ENCODE measurements at regions not wholly inside any gene's neighbourhood (a gene's known extent, or its start where the extent isn't known, plus 50 kb on each side); places are given as distances from the start of the nearest gene placed in this dataset.
"Not testable (repeated sequence)": the region's sequence is repeated elsewhere in the genome, so short reads cannot be mapped to it uniquely, and the experiment has no call there.

DNA sequence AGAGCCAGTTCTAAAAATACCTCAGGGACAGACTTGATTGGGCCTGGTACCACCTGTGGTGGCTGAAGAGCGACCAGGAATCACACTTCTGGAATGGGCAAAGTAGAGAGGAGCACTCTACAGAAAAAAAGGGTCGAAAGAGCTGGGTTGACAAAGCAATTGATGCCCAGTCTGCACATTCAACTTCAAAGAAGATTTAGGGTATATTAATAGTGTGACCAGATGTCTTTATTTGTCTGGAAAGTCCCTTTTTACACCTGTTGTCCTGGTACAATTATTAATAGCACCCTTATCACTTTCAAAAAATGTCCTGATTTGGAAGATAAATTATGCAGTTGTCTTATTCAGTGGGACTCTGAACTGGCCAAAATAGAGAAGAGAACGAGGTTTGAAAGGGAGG, 137.5 kb downstream of the DYRK2 start:
- intact Hi-C loops (cut with micrococcal nuclease), result no loop called here
- Mint-ChIP-seq H3K27ac (no peak overlapping the region), H3K27me3 (ENCODE audit: low read depth) (no peaks in the 10 kb centered on the region), H3K9me3 (peaks cover 2% of the 10 kb centered on the region), H3K36me3 (ENCODE audit: low read depth) (no peaks in the 10 kb centered on the region), H3K4me1 (ENCODE audit: low read depth) (peaks cover 34% of the 10 kb centered on the region), H3K4me3 (no peak overlapping the region)
- CTCF ChIA-PET, result no interaction called here
- no peak for DNase-seq

GRCh38 chr12:67788118-67788517, 139.6 kb downstream of the DYRK2 start:
- H3K27ac Mint-ChIP-seq, result no peak overlapping the region
- intact Hi-C loops (cut with micrococcal nuclease), result no loop called here
- H3K27me3 Mint-ChIP-seq (ENCODE audit: low read depth), result no peaks in the 10 kb centered on the region
- H3K36me3 Mint-ChIP-seq (ENCODE audit: low read depth), result no peaks in the 10 kb centered on the region
- CTCF ChIA-PET, result interaction anchor here (0.5 to 1.4 kb wide), 2 partner anchors 12 to 81 kb away, joined by 3 to 6 read pairs; no protein-coding TSS in a partner anchor
- H3K4me3 Mint-ChIP-seq, result no peak overlapping the region
- no peak for DNase-seq
- H3K9me3 Mint-ChIP-seq, result peaks cover 10% of the 10 kb centered on the region
- H3K4me1 Mint-ChIP-seq (ENCODE audit: low read depth), result peaks cover 28% of the 10 kb centered on the region

GRCh38 chr12:67789266-67789665, 140.7 kb downstream of the DYRK2 start:
- Mint-ChIP-seq H3K4me3 (no peak overlapping the region), H3K27me3 (ENCODE audit: low read depth) (no peaks in the 10 kb centered on the region), H3K27ac (no peak overlapping the region), H3K9me3 (peaks cover 10% of the 10 kb centered on the region), H3K36me3 (ENCODE audit: low read depth) (no peaks in the 10 kb centered on the region), H3K4me1 (ENCODE audit: low read depth) (peaks cover 18% of the 10 kb centered on the region)
- DNase-seq, result no peak
- intact Hi-C loops (cut with micrococcal nuclease), result no loop called here
- CTCF ChIA-PET, result no interaction called here

- Mint-ChIP-seq H3K4me3 (no peak overlapping the region), H3K4me1 (ENCODE audit: low read depth) (peaks cover 6% of the 10 kb centered on the region), H3K27ac (no peak overlapping the region), H3K27me3 (ENCODE audit: low read depth) (no peaks in the 10 kb centered on the region), H3K36me3 (ENCODE audit: low read depth) (no peaks in the 10 kb centered on the region), H3K9me3 (peaks cover 10% of the 10 kb centered on the region)
- no peak for DNase-seq
- CTCF ChIA-PET, result interaction anchor here (0.6 kb wide), 1 partner anchor 1483 kb away, joined by 3 read pairs; no protein-coding TSS in a partner anchor
- intact Hi-C loops (cut with micrococcal nuclease), result no loop called here
Observed at GRCh38 chr12:67790660-67791059, 142.1 kb downstream of the DYRK2 start.

- DNase-seq; H3K27ac Mint-ChIP-seq; CTCF ChIA-PET; intact Hi-C loops (cut with micrococcal nuclease); H3K4me1 Mint-ChIP-seq (ENCODE audit: low read depth); H3K36me3 Mint-ChIP-seq (ENCODE audit: low read depth); H3K4me3 Mint-ChIP-seq; H3K27me3 Mint-ChIP-seq (ENCODE audit: low read depth): not testable (repeated sequence)
- peaks cover 10% of the 10 kb centered on the region for H3K9me3 Mint-ChIP-seq
Observed at GRCh38 chr12:67791362-67791761, 142.8 kb downstream of the DYRK2 start.

- H3K36me3 Mint-ChIP-seq (ENCODE audit: low read depth), result no peaks in the 10 kb centered on the region
- peaks cover 2% of the 10 kb centered on the region for H3K27me3 Mint-ChIP-seq (ENCODE audit: low read depth)
- H3K27ac Mint-ChIP-seq, result no peak overlapping the region
- intact Hi-C loops (cut with micrococcal nuclease), result no loop called here
- DNase-seq, result no peak
- peaks cover 10% of the 10 kb centered on the region for H3K9me3 Mint-ChIP-seq
- H3K4me3 Mint-ChIP-seq, result no peak overlapping the region
- H3K4me1 Mint-ChIP-seq (ENCODE audit: low read depth), result peaks cover 4% of the 10 kb centered on the region
- CTCF ChIA-PET, result interaction anchor here (0.6 to 1.3 kb wide), 2 partner anchors 10 to 92 kb away, joined by 3 read pairs; no protein-coding TSS in a partner anchor
Observed at GRCh38 chr12:67792185-67792584, 143.6 kb downstream of the DYRK2 start.

DNA sequence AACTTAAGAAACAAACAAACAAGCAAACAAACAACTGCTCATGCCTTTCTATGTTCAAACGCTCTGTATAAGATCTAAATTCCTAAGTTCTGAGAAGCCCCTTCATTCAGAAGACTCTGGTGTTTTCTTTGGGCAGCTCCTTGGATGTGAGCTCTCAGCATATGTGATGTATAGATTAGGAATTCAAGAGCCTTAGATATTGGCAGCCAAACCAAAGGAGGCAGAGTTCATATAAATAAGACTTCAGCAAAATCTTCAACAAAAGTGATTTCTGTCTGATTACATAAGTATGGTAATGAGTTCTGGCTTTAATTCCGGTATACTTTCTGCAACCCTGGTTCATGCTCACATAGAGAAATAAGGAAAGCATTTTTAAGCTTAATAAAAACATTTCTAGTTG, 145.6 kb downstream of the DYRK2 start:
- Mint-ChIP-seq H3K9me3 (peaks cover 10% of the 10 kb centered on the region), H3K4me3 (no peak overlapping the region), H3K36me3 (ENCODE audit: low read depth) (no peaks in the 10 kb centered on the region), H3K27ac (no peak overlapping the region), H3K4me1 (ENCODE audit: low read depth) (peaks cover 6% of the 10 kb centered on the region), H3K27me3 (ENCODE audit: low read depth) (peaks cover 2% of the 10 kb centered on the region)
- no peak for DNase-seq
- CTCF ChIA-PET, result no interaction called here
- intact Hi-C loops (cut with micrococcal nuclease), result no loop called here

DNA sequence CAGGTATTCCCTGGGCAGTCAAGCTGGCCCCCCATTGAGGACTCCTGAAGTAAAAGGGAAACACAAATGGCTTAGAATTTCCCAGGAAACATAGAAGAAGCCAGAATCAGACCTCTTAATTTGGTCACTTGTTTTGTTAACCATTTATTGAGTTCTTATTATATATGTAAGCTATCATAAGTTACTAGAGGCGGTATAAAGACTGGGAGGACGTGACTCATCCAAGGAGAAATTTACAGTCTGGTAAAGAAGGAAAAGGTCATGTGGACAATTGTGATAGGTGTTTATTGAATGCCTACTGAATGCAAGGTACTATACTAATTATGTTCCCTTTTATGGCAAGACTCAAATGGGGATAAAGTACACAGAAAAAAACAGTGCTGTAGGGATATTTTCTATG, 146.7 kb downstream of the DYRK2 start:
- no peak for DNase-seq
- Mint-ChIP-seq H3K9me3 (peaks cover 10% of the 10 kb centered on the region), H3K4me3 (no peak overlapping the region), H3K4me1 (ENCODE audit: low read depth) (peaks cover 7% of the 10 kb centered on the region), H3K27ac (no peak overlapping the region), H3K27me3 (ENCODE audit: low read depth) (peaks cover 2% of the 10 kb centered on the region), H3K36me3 (ENCODE audit: low read depth) (no peaks in the 10 kb centered on the region)
- intact Hi-C loops (cut with micrococcal nuclease), result no loop called here
- CTCF ChIA-PET, result interaction anchor here (1.1 to 1.2 kb wide), 2 partner anchors 35 to 148 kb away, joined by 3 to 4 read pairs; no protein-coding TSS in a partner anchor

GRCh38 chr12:67797185-67797741, 148.7 kb downstream of the DYRK2 start:
- intact Hi-C loops (cut with micrococcal nuclease), result no loop called here
- Mint-ChIP-seq H3K36me3 (ENCODE audit: low read depth) (no peaks in the 10 kb centered on the region), H3K4me1 (ENCODE audit: low read depth) (peaks cover 7% of the 10 kb centered on the region), H3K9me3 (no peaks in the 10 kb centered on the region), H3K4me3 (no peak overlapping the region), H3K27me3 (ENCODE audit: low read depth) (peaks cover 2% of the 10 kb centered on the region), H3K27ac (no peak overlapping the region)
- CTCF ChIA-PET, result no interaction called here
- no peak for DNase-seq

DNA sequence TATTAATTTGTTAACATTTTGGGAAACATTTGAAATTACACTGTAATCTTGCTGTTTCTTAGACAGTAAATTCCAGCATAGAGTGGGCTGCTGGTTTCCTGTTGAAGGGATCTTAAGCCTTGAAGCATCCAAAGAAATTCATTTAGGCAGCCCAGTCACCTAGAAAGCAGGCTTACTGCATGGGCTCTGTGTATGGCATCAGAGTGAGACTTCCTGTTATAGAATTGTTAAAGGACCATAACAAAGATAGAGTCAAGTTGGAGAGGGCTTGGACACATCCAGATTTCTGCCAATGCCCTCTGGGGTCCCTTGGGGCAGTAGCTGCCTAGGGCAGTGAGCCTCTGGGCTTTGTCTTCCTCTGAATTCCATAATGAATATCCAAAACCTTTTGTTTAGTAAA, 149.2 kb downstream of the DYRK2 start:
- CTCF ChIA-PET, result no interaction called here
- Mint-ChIP-seq H3K4me1 (ENCODE audit: low read depth) (peaks cover 9% of the 10 kb centered on the region), H3K27me3 (ENCODE audit: low read depth) (peaks cover 2% of the 10 kb centered on the region), H3K4me3 (no peak overlapping the region), H3K36me3 (ENCODE audit: low read depth) (no peaks in the 10 kb centered on the region), H3K27ac (no peak overlapping the region), H3K9me3 (no peaks in the 10 kb centered on the region)
- no peak for DNase-seq
- intact Hi-C loops (cut with micrococcal nuclease), result no loop called here

DNA sequence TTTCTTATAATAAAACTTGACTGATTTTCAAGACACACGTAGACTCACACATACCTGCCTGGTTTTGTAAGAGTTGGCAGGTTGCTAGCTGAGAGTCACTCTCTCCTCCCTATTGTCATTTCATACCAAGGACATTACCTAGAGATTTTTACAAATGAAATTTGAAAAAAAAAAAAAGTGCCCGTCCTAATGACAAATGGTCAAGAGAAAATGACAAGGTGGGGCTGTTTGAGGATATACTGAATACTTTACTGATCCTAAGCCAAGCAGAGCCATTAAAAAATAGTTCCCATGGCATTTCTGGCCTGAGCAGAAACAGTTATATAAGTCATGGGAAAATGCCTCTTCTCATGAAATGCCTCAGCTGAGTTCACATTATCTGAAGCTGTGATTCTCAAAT, 150.2 kb downstream of the DYRK2 start:
- Mint-ChIP-seq H3K36me3 (ENCODE audit: low read depth) (no peaks in the 10 kb centered on the region), H3K27ac (no peak overlapping the region), H3K27me3 (ENCODE audit: low read depth) (peaks cover 2% of the 10 kb centered on the region), H3K4me1 (ENCODE audit: low read depth) (peaks cover 11% of the 10 kb centered on the region), H3K4me3 (no peak overlapping the region), H3K9me3 (no peaks in the 10 kb centered on the region)
- intact Hi-C loops (cut with micrococcal nuclease), result no loop called here
- CTCF ChIA-PET, result no interaction called here
- no peak for DNase-seq

GRCh38 chr12:67802731-67803130, 154.2 kb downstream of the DYRK2 start:
- H3K36me3 Mint-ChIP-seq (ENCODE audit: low read depth), result no peaks in the 10 kb centered on the region
- no peak for DNase-seq
- peaks cover 13% of the 10 kb centered on the region for H3K4me1 Mint-ChIP-seq (ENCODE audit: low read depth)
- H3K4me3 Mint-ChIP-seq, result no peak overlapping the region
- CTCF ChIA-PET, result no interaction called here
- H3K9me3 Mint-ChIP-seq, result no peaks in the 10 kb centered on the region
- H3K27me3 Mint-ChIP-seq (ENCODE audit: low read depth), result no peaks in the 10 kb centered on the region
- intact Hi-C loops (cut with micrococcal nuclease), result loop anchor here (5.0 kb wide), 3 partner anchors 140 to 490 kb away; no protein-coding TSS in a partner anchor
- no peak overlapping the region for H3K27ac Mint-ChIP-seq

- Mint-ChIP-seq H3K36me3 (ENCODE audit: low read depth) (no peaks in the 10 kb centered on the region), H3K27me3 (ENCODE audit: low read depth) (no peaks in the 10 kb centered on the region), H3K9me3 (no peaks in the 10 kb centered on the region), H3K27ac (no peak overlapping the region), H3K4me3 (no peak overlapping the region), H3K4me1 (ENCODE audit: low read depth) (peaks cover 13% of the 10 kb centered on the region)
- intact Hi-C loops (cut with micrococcal nuclease), result loop anchor here (5.0 kb wide), 3 partner anchors 139 to 489 kb away; no protein-coding TSS in a partner anchor
- CTCF ChIA-PET, result no interaction called here
- no peak for DNase-seq
Observed at GRCh38 chr12:67803278-67803993, 154.9 kb downstream of the DYRK2 start.

Measured in activated naive CD4-positive, alpha-beta T cell treated with anti-CD3 and anti-CD28 coated beads for 36 hours (primary cell).